NCI-H1694 (cell line): ENCODE measurements at regions not wholly inside any gene's neighbourhood (a gene's known extent, or its start where the extent isn't known, plus 50 kb on each side); places are given as distances from the start of the nearest gene placed in this dataset.
A peak's percentile ranks its signal among the peaks of the same experiment; 100 is the strongest.
"Not testable (repeated sequence)": the region's sequence is repeated elsewhere in the genome, so short reads cannot be mapped to it uniquely, and the experiment has no call there.

Experiments used
- DNase-seq: peaks from one replicate; lab custom pipeline; 2025; lab: John Stamatoyannopoulos, UW

DNA sequence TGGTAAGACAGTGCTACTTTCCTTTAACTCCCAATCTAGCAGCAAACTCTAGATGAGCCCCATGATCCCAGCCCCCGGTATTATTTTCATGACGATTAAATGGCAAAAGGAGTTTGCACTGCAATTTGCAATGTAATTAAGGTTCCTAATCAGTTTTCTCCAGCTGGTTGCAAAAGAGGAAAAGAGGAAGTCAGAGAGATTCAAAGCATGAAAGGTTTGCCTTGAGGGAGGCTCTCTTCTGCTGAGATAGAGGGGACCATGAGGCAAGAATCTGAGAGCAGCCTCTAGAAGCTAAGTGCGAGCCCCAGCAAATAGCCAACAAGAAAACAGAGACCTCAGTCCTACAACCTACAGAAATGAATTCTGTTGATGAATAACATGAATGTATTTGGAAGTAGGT lies 527.1 kb downstream of the UQCRFS1 start:
- DNase-seq = no peak

DNA sequence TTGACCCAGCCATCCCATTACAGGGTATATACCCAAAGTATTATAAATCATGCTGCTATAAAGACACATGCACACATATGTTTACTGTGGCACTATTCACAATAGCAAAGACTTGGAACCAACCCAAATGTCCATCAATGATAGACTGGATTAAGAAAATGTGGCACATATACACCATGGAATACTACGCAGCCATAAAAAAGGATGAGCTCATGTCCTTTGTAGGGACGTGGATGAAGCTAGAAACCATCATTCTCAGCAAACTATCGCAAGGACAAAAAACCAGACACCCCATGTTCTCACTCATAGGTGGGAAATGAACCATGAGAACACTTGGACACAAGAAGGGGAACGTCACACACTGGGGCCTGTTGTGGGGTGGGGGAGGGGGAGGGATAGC lies 527.9 kb downstream of the UQCRFS1 start:
- DNase-seq = not testable (repeated sequence)

DNA sequence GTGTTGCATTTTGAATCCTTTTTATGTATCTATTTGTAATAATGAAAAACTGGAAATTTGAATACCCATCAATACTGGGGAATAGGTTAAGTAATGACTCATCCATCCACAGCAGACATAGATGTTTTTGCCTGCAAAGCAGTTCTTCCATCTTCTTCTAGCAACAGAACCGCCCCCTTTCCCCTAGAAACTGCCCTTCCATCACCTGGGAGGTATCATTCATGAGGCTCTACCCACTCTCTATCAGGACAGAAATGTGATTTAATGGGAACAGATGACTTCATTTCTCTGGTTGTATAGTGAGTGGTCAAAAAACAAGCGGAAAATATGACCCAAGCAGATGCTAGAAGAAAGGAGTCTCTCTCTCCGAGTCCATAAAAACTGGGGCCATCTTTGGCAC lies 532.8 kb downstream of the UQCRFS1 start:
- DNase-seq = no peak

DNA sequence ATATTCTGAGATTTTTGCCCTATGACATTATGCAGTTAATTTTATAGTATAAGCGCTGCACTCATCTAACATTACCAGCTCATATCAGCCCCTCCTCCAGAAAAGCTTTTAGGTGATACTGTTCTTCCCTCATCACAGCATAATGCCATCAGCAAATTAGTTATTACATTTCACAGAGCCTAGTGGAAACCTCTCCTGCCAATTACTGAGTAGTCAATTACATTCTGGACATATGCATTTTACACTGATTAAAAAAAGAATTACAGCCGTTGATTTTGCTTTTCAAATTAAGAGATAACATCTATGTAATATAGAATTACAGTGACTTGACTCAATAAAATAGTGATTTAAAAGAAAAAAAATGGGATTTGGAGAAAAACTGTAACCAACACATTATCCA lies 542.1 kb downstream of the UQCRFS1 start:
- DNase-seq = no peak

DNA sequence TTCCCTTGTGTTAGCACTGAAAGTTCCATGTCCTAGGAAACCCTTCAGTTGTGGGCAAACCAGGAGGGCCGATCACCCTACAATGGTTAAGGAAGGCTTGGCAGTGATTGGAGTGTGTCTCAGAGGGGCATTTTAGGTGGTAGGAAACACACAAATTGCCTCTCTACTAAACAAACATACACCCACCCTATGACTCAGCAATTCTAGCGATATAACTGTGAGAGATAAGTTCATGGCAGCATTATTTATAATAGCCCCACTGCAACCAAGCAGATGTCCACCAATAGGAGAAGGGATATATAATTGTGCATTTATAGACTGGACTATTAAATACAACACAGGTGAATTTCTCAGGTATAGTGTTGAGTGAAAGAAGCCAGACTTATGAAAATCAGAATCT lies 543.1 kb downstream of the UQCRFS1 start:
- DNase-seq = no peak

DNA sequence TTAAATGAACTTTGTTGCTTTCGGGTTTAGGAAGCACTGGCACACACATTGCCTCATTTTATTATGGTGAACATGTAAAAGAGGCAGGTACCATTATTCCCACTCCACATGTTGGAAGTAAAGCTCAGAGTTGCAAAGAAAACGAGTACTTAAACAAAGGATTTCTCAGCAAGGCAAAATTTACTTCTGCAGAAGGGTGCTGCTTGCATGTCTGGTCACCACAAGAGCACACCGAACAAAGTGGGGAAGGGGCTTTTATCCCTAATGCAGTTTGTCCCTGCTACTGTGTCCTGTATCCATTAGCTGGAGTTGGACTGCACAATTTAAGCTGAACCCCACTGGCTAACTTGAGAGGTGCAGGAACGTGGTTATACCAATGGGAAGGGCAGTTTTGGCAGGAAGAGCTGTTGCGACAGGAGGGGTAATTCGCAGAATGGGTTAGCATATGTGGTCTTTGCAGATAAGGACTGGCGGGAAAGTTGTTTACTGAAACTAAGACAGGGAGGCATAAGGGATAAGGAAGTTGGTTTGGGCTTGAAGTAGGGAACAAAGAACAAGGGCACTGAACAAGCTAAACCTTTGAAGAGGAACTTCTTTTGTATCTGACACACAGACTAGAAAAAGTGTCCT lies 545.5 kb downstream of the UQCRFS1 start:
- DNase-seq = no peak

DNA sequence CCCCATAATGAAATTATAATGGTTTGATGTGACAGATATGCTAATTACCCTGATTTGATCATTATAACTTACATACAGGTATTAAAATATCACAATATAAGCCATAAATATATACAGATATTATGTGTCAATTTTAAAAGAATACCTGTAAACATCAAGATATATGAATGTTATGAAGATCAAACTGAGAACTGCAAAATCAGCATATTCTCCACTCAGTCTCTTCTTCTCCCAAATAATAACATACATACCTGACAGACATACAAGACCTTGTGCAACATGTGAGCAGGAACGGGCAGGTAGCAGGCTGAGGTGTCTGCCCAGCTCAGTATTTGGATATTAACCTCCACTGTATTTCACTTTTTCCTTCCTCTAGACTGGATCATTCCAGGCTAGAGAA lies 547.2 kb downstream of the UQCRFS1 start:
- no peak for DNase-seq

DNA sequence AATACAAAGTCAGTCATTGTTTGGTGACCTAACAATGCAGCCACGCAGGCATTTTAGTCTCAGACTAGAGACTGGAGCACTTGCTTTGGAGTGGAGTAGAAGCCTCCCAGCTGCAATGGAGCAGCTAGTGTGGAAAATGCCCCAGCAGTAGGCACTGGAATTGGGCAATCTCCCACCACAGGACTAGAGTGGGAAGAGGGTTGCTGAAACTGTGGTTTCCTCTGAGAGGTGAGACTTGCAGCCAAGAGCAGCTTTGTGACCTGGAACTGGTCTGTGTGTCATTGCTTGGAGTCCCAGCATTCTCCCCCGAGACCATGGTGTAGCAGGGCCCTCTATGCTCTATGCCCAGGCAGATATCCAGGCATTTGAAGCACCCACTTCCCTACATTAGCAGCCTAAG lies 556.3 kb downstream of the UQCRFS1 start:
- DNase-seq = no peak

DNA sequence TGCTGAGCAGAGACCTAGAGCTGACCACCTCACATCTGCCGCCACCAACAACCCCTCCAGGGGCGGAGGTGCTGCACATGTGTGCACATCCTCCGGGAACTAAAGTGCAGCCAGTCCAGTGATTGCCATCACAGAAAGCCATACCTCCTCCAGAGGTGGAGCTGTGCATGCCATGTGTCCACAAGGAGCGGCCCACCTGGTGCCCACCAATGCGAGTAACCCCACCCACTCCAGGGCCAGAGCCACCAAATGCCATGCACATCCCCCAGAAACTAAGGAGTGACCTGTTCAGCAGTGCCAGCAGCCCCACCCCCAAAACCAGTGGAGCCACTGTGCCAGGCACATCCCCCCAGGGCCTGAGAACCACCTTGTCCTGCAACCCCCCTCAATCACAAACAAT lies 557.9 kb downstream of the UQCRFS1 start:
- DNase-seq = no peak

DNA sequence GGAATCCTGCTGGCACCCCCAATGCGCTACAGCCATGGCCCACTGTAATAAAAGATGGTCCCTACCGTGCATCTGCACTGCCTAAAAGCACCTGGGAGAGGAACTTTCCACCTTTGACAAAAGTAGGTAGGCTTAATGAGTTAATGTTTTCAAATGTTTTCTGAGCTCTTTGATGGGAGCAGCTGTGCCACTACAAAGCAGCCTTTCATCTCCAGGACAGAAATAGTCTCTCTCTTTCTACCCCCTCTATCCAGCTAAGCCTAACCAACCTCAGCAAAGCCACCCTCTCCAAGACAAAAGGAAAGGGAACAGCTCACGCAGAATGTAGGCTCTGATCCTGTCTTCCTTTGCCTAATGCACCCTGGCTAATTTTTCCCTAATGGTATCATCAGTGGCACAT lies 560.2 kb downstream of the UQCRFS1 start:
- DNase-seq = no peak

DNA sequence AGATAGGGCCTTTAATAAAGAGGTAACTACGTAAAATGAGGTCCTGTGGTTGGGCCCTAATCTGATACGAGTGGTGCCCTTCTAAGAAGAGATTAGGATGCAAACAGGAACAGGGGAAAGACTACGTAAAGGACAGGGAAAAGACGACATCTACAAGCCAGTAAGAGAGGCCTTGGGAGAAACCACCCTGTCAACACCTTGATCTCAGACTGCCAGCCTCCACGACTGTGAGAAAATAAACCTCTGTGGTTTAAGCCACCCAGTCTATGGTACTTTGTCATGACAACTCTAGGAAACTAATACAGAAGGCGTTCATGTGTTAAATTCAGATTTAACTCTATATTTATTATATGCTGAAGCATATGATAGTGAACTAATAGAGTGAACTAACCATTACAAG lies 566.3 kb downstream of the UQCRFS1 start:
- no peak for DNase-seq

DNA sequence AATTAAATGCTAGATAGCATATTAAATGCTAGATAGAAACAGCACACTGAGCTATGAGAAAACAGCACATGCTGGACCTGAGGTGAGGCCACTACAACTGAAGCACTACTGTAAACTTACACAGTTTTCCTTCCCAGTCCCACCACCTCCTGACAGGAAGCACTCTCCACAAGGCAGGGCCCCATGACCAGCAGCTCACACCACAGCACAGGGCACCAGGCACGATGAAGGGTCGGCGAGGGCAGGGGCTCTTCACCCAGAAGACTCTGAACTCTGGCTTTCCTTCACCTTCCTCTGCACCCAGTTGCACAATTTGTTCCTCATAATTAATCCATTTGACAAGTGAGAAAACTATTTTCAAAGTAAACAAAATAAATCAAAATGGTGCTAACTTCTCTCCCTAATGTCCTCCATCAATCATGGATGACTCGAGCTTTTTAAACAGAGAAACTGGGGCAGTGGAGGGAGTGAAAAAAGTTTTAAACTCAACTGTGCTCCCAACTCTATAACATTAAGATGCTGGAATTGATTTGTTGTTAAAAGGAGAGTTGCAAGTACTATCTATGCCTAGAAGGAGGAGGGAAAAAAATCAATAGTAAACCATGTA lies 568.7 kb downstream of the UQCRFS1 start:
- no peak for DNase-seq

DNA sequence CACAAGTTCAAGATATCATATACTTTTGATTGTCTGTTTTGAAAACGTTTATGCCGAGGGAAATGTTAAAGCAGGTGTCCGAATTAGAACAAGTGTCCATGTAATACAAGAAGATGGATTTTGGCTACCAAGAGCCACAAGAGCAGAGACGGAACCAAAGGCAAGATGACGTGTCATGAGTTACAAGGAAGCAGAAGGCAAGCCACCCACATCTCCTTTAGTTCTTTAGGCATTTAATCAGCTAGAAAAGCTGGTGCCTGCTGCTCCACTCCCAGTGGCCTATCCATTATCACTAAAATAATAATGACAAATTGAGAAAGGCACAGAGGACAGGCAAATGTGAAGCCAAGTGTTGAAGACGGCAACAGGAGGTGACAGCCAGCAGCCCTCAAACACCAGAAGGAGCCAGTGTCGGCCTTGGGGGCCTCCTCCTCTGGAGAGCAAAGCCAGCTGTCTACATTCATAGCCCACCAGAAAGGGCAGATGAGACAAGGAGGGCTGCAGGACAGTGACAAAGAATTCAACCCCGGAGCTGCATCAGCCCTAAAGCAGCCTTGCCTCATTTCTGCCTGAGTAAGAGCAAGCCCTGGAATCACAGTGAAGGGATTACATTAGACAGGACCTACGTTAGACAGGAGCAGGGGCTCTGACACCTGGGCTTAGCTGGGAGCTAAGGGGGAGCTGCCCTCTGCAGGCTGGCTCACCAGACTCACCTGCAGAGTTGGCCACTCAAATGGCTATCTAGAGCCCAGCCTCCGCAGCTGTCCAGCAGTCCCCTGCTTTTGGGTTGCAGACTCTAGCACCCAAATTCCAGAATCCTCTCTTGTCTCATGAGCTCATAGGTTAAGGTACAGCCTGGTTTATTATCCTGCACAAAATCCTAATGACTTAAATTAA lies 569.9 kb downstream of the UQCRFS1 start:
- no peak for DNase-seq

DNA sequence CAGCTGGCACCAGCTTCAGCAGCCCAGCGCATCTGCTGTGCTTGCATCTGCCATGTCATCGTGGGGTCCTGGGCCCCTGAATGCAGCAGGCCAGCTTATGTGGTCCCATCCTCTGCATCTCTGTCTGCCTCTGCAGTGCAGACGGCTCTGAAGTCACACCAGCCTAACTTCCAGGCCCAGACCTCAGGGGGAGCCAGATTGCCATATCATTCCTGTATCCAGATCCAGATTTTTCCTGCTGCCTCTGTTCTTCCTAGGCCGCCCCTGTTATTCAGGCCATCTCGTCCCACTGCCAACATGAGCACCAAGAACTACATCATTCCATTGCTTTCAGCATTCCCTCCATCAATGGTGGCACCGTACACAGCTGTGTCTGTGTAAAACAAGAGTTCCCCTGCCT lies 571.6 kb downstream of the UQCRFS1 start:
- DNase-seq = no peak

DNA sequence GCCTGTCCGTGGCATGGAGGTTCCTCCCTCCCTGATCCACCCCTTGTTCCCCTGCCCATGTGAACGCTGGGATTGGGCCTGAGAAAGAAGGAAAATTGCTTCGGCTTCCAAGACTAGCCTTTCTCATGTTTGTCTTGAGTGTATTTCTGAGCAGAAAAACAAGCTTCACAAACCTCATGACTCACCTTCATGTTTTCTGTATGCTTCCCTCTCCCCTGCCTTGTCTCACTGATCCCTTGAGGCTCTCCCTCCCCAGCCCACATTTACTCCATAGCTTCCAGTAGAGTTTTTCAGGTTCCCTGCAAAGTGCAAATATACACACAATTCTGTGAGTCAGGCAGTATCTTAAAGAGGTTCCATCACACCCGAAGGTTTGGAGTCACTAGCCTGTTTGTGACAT lies 572.4 kb downstream of the UQCRFS1 start:
- no peak for DNase-seq

DNA sequence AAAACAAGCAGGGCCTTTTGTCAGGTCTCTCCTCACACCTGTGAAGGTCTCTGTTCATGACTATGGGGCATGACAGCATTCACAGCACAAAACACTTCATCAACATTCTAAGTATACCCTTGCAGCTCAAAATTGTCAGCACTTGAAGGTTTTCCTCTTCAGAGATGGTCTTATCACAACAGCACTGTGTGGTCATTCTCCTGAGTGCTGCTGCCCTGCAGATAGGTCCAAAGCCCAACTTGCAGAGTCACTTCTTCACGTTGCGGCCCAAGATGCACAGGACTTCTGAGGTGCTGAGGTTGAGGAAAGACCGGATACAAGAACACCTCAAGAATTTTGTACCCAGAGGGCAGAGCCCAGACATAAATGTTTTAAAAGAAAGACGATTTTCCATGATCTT lies 574.5 kb downstream of the UQCRFS1 start:
- DNase-seq = no peak

DNA sequence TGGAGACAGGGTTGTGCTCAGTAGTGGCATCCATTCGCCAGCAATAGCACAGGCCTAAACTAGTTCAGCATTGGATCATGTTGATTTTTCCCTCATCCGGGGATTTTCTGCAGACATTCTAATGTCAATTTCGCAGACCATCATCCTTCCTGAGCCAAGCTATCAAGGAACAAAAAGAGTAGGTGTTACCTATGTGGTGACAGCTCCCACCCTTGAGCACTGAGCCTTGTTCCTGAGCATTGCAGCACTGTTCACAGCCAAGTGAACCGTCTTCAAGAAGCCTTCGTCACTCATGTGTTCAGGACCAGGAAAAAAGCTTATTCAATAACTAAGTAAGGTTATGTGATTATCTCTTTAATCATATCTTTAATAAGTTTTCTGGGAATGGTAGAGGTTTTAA lies 576.2 kb downstream of the UQCRFS1 start:
- no peak for DNase-seq

DNA sequence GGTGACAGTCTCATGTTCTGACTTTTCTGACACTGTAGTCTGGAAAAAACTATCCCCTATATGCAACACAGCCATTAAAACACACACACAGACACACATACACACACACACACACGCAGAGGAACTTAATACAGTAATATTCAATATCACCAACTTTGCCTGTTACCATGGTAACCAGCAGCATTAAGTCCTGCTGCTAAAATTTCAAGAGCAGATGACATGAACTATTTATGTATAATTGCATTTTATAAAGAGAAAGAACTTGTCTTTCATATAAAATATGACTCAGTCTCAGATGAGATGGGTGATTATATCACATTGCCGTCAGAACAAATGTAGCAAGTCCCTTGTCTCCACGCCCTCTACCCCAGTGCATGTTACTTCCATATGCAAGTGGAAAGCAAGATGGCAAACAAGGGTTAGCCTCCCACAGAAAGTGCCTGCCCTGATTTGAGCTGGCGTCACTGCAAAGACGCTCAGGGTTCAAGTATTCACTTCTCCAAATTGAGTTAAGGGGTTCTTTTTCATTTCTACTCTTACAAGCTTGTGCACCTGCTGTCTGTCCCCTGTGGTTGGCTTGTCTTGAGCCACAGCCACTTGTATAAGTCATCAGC lies 576.8 kb downstream of the UQCRFS1 start:
- no peak for DNase-seq

DNA sequence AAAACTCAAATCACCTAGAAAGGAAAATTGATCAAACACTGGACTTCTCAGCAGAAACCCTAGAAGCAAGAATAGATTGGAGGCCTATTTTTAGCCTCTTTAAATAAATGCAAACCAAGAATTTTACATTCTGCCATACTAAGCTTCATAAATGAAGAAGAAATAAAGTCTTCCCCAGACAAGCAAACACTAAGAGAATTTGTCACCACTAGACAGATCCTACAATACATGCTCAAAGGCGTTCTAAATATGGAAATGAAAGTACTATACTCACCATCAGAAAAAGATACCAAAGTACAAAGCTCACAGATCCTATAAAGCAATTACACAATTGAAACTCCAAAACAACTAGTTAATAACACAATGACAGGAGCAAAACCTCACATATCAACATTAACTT lies 578.1 kb downstream of the UQCRFS1 start:
- no peak for DNase-seq

DNA sequence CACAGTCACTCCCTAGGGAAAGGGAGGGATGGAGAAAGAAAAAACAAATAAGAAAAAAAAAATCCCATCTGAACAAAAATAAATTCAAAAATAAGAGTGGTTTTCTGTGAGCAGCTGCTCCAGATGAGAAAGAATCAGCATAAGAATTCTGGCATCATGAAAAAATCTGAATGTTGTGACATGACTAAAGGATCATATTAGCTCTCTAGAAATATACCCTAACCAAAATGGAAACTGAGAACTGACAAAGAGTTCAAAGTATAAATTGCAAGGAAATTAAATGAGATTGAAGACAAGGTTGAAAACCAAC lies 579.0 kb downstream of the UQCRFS1 start:
- no peak for DNase-seq

DNA sequence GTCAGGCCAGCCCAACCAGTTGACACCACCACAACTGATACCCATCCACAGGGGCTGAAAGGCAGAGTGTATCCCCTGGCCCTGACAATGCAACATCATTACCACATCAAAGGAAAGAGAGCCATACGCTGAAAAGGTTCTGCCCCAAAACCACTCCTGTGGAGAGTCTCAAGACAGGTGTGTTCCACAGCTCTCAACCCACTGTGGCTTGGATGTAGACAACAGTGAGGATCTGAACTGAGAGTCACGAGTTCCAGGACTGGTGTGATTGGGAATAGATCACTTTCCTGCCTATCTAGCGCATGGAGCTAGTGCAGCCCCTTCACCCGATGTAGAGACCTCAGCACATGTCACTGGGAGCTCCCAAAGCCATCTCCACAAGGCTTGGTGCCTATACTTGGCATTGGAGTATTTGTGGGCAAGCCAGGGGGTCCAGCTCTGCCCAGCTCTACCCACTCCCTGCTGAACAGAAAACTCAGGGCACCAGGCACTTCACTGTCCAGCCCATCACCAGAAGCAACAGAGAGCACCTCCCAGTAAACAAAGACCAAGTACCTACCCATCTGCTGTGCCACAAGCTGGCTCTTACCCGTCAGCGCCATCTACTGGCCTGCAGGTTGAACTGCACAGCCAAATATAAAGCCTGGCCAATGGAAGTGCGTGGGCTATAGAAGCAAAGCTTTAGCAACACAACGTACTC lies 579.5 kb downstream of the UQCRFS1 start:
- DNase-seq = peak; percentile 5

DNA sequence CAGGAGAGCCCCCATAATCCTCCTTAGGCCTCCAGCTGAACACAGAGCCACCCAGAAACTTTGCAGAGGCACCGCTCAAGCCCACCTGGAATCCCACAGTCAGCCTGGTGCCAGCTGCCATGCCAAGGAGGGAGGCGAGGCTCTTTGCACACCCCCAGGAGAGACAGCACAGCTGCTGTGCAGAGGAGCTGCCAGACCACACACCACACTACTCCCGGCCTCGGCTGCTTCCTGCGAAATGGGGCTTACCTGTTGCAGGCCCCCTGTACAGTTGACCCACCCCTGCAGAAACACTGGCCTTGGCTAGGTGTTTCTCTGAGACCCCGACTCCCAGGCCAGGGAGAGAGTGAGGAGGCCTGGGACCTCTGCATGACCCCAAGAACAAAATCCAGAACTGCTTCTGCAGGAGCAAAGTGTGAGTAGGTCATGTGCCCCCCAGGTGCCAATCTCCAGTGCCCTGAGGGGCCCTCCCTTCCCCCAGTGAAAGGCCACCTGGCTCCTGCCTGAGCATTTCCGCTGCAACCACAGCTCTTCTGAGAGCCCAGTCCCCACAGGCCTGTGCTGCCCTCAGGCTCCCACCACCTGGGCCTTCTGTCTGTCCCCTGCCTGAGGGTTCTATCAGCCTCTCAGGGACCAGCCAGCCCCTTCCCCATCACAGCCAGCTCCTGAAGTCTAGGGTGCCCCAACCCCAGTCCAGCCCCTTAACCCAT lies 580.4 kb downstream of the UQCRFS1 start:
- DNase-seq = no peak
